ENCODE measurements at regions not wholly inside any gene's neighbourhood (a gene's known extent, or its start where the extent isn't known, plus 50 kb on each side); places are given as distances from the start of the nearest gene placed in this dataset.
"Not testable (repeated sequence)": the region's sequence is repeated elsewhere in the genome, so short reads cannot be mapped to it uniquely, and the experiment has no call there.

- no peak for DNase-seq (ENCODE audit: low read depth)
- no peak for TF ChIP-seq CTCF (IDR thresholded peaks at IDR 0.05; ENCODE audit: control insufficient read depth, insufficient read depth, low read depth, low read length, missing control alignments)
Measured at GRCh38 chr2:84071050-84071449, 388.0 kb downstream of the SUCLG1 start.

GRCh38 chr2:84065857-84066256 lies 393.2 kb downstream of the SUCLG1 start:
- no peak overlapping the region for H3K4me3 ChIP-seq (ENCODE audit: control insufficient read depth, low read depth, low read length)
- no peak for TF ChIP-seq CTCF (IDR thresholded peaks at IDR 0.05; ENCODE audit: control insufficient read depth, insufficient read depth, low read depth, low read length, missing control alignments)
- DNase-seq (ENCODE audit: low read depth), result no peak

More at GRCh38 chr2:84071050-84071449, 388.0 kb downstream of the SUCLG1 start:
- H3K4me3 ChIP-seq (ENCODE audit: control insufficient read depth, low read depth, low read length), result no peak overlapping the region

GRCh38 chr2:84057917-84058560 lies 401.0 kb downstream of the SUCLG1 start:
- TF ChIP-seq CTCF (IDR thresholded peaks at IDR 0.05; ENCODE audit: control insufficient read depth, insufficient read depth, low read depth, low read length, missing control alignments), result no peak
- no peak for DNase-seq (ENCODE audit: low read depth)
- H3K4me3 ChIP-seq (ENCODE audit: control insufficient read depth, low read depth, low read length), result no peak overlapping the region

- DNase-seq (ENCODE audit: low read depth), result no peak
- no peak overlapping the region for H3K4me3 ChIP-seq (ENCODE audit: control insufficient read depth, low read depth, low read length)
- TF ChIP-seq CTCF (IDR thresholded peaks at IDR 0.05; ENCODE audit: control insufficient read depth, insufficient read depth, low read depth, low read length, missing control alignments), result no peak
Measured at GRCh38 chr2:84055816-84056215, 403.3 kb downstream of the SUCLG1 start.

- not testable (repeated sequence) for DNase-seq (ENCODE audit: low read depth); H3K4me3 ChIP-seq (ENCODE audit: control insufficient read depth, low read depth, low read length)
Measured at GRCh38 chr2:84054577-84054976, 404.5 kb downstream of the SUCLG1 start.

GRCh38 chr2:84052913-84053312 lies 406.2 kb downstream of the SUCLG1 start:
- no peak overlapping the region for H3K4me3 ChIP-seq (ENCODE audit: control insufficient read depth, low read depth, low read length)
- TF ChIP-seq CTCF (IDR thresholded peaks at IDR 0.05; ENCODE audit: control insufficient read depth, insufficient read depth, low read depth, low read length, missing control alignments), result no peak
- DNase-seq (ENCODE audit: low read depth), result no peak

- no peak overlapping the region for H3K4me3 ChIP-seq (ENCODE audit: control insufficient read depth, low read depth, low read length)
- no peak for TF ChIP-seq CTCF (IDR thresholded peaks at IDR 0.05; ENCODE audit: control insufficient read depth, insufficient read depth, low read depth, low read length, missing control alignments)
- DNase-seq (ENCODE audit: low read depth), result no peak
Measured at GRCh38 chr2:84052043-84052442, 407.0 kb downstream of the SUCLG1 start.
